Stomach (tissue), 8 donors: ENCODE measurements at regions not wholly inside any gene's neighbourhood (a gene's known extent, or its start where the extent isn't known, plus 50 kb on each side); places are given as distances from the start of the nearest gene placed in this dataset.

Experiments used
- DNase-seq, 2 donors: peaks; one replicate each; pipeline versions ENCODE4 v3.0.0 to v3.0.0-alpha.2; 2013 to 2019
- H3K27ac ChIP-seq, 5 donors: fragments of 200-600 bp in 4 of 5; sonication (generic) in 4 of 5; one replicate each; pipeline ENCODE4 v1.5.1; 2013 to 2019; ENCODE audit warnings: mild to moderate bottlenecking in 1 of 5, moderate library complexity in 1 of 5
- H3K27me3 ChIP-seq, 3 donors: fragments of 200-600 bp; sonication (generic); one replicate each; pipeline ENCODE4 v1.5.1; 2017 to 2019; ENCODE audit warnings: mixed run types in 1 of 3
- H3K36me3 ChIP-seq, 4 donors: fragments of 200-600 bp; sonication (generic); 1 replicate in 3 of 4; 2 replicates in 1 of 4; pipeline ENCODE4 v1.5.1; 2016 to 2019
- H3K4me1 ChIP-seq, 4 donors: fragments of 200-600 bp; sonication (generic); one replicate each; pipeline ENCODE4 v1.5.1; 2016 to 2019
- H3K4me3 ChIP-seq, 4 donors: fragments of 200-600 bp; sonication (generic) in 3 of 4; one replicate each; pipeline ENCODE4 v1.5.1; 2016 to 2019; ENCODE audit warnings: mild to moderate bottlenecking in 1 of 4
- H3K9me3 ChIP-seq, 4 donors: fragments of 200-600 bp; sonication (generic); one replicate each; pipeline ENCODE4 v1.5.1; 2016 to 2019
- EP300 ChIP-seq: sonication (generic); formaldehyde crosslinking; IDR thresholded peaks from one replicate; pipeline ENCODE4 v1.6.1; 2017; ENCODE audit warnings: antibody characterized with exemption
- POLR2A ChIP-seq, 4 donors: fragments of 450-650 bp; IDR thresholded peaks; one replicate each; pipeline ENCODE4 v1.6.1; 2016; ENCODE audit warnings: antibody characterized with exemption in 4 of 4, control low read depth in 2 of 4, mild to moderate bottlenecking in 1 of 4, moderate library complexity in 1 of 4
- POLR2AphosphoS5 ChIP-seq, 3 donors: sonication (generic); formaldehyde crosslinking; IDR thresholded peaks; one replicate each; pipeline ENCODE4 v1.6.1; 2016; ENCODE audit warnings: antibody characterized with exemption in 3 of 3
- WGBS, 5 donors: extraction: QIAGEN DNeasy Blood & Tissue Kit in 3 of 5; methylation state at CpG; one replicate each; pipeline versions ENCODE4 v1.1.5 to v1.1.7; 2013 to 2018; 5-methylcytosine and 5-hydroxymethylcytosine counted together
- intact Hi-C: fragments of 100-400 bp; cut with DNase I; formaldehyde crosslinking; loops from one replicate; pipeline ENCODE4 v1.15.1; 2023; ENCODE audit warnings: low total_unique reads
- TF ChIP-seq, protein P1 (sequence below), 7 experiments: fragments of 450-650 bp in 4 of 7; fragments of 200-600 bp in 3 of 7; sonication (generic) in 3 of 7; IDR thresholded peaks; one replicate each; pipeline ENCODE4 v1.5.1; 2016 to 2019; ENCODE audit warnings: antibody characterized with exemption in 7 of 7, control low read depth in 2 of 7, mild to moderate bottlenecking in 1 of 7
- donor health status: healthy with polysubstance abuse.
- donor health status: Bipolar disorder and iron deficiency.
- donor health status: healthy.

DNA sequence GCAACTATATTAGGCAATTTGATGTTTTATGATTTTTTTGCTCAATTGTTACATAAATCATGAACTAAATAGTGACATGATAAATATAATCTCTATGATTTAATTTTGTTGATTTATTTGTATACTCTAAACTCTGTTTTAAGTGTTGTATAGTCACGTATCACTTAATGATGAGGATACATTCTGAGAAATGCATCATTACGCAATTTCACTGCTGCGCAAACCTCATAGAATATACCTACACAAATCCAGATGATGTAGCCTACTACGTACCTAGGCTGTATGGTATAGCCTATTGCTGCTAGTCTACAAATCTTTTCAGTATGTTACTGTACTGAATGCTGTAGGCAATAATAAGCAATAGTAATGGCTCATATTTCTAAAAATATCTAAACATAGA is 1029.8 kb downstream of the SI start:
- no peak overlapping the region for H3K4me3 ChIP-seq
- DNase-seq: no peak
- TF ChIP-seq, protein P1, sequence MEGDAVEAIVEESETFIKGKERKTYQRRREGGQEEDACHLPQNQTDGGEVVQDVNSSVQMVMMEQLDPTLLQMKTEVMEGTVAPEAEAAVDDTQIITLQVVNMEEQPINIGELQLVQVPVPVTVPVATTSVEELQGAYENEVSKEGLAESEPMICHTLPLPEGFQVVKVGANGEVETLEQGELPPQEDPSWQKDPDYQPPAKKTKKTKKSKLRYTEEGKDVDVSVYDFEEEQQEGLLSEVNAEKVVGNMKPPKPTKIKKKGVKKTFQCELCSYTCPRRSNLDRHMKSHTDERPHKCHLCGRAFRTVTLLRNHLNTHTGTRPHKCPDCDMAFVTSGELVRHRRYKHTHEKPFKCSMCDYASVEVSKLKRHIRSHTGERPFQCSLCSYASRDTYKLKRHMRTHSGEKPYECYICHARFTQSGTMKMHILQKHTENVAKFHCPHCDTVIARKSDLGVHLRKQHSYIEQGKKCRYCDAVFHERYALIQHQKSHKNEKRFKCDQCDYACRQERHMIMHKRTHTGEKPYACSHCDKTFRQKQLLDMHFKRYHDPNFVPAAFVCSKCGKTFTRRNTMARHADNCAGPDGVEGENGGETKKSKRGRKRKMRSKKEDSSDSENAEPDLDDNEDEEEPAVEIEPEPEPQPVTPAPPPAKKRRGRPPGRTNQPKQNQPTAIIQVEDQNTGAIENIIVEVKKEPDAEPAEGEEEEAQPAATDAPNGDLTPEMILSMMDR (IDR thresholded peaks at IDR 0.05): no peak
- no peak for TF ChIP-seq EP300
- TF ChIP-seq POLR2A (IDR thresholded peaks at IDR 0.05): no peak
- no peak for TF ChIP-seq POLR2AphosphoS5 (IDR thresholded peaks at IDR 0.05)
- H3K27me3 ChIP-seq: no peaks in the 10 kb centered on the region
- intact Hi-C loops: no loop called here
- no peaks in the 10 kb centered on the region for H3K9me3 ChIP-seq
- H3K4me1 ChIP-seq: no peaks in the 10 kb centered on the region
- no peaks in the 10 kb centered on the region for H3K36me3 ChIP-seq
- 90 to 94% (median 92%) methylated on average over 4 of the region's 4 CpGs for WGBS, 5 donors
- no peak overlapping the region for H3K27ac ChIP-seq

DNA sequence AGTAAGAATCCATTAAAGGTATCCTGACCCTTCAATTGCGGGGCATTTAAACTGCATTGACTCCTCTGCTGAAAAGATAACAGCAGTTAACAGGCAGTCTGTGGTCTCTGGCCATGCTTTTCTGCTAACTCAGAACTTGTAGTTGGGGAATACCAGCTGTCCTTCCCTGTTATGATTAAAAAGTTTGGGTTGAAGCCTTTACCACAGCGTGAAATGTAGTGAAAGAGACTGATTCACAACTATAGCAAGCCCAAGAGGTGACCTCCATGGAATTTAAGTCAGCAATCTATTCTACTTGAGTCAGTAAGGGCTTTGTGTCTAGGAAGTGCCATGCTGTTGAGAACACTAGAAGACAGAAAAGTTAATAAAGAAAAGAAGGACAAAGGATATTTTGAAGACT is 1037.3 kb downstream of the SI start:
- intact Hi-C loops: no loop called here
- no peaks in the 10 kb centered on the region for H3K27me3 ChIP-seq
- no peak for DNase-seq
- H3K4me3 ChIP-seq: no peak overlapping the region
- H3K36me3 ChIP-seq: no peaks in the 10 kb centered on the region
- WGBS, 5 donors: 55 to 69% (median 66%) methylated on average over 2 of the region's 2 CpGs
- no peaks in the 10 kb centered on the region for H3K9me3 ChIP-seq
- H3K4me1 ChIP-seq: no peaks in the 10 kb centered on the region
- no peak overlapping the region for H3K27ac ChIP-seq
- no peak for TF ChIP-seq EP300
- TF ChIP-seq, protein P1 (IDR thresholded peaks at IDR 0.05): no peak
- TF ChIP-seq POLR2AphosphoS5 (IDR thresholded peaks at IDR 0.05): no peak
- TF ChIP-seq POLR2A (IDR thresholded peaks at IDR 0.05): no peak

DNA sequence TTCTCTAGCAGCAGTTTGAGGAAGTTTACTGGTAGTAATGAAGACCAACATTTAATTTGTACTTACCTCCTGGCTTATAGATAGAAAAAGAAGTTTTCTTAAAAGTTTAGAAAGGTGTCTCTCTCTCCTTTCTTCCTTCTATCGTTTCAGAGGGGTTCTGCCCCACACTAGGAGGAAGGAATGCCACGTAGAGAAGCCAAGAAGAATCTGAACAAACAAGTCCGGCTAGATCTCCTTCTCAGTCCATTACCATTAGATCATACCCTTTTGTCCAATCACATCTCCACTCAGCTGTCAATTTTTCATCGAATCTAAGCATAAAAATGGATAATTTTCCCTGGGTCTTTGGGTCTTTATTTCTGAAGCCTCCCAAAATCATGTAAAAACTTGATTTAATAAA is 1048.1 kb downstream of the SI start:
- H3K36me3 ChIP-seq: no peaks in the 10 kb centered on the region
- no peak overlapping the region for H3K27ac ChIP-seq
- H3K9me3 ChIP-seq: no peaks in the 10 kb centered on the region
- DNase-seq: no peak
- no peaks in the 10 kb centered on the region for H3K27me3 ChIP-seq
- no peak overlapping the region for H3K4me3 ChIP-seq
- intact Hi-C loops: no loop called here
- H3K4me1 ChIP-seq: no peaks in the 10 kb centered on the region
- WGBS, 5 donors: 58 to 70% (median 62%) methylated on average over 4 of the region's 4 CpGs
- TF ChIP-seq POLR2AphosphoS5 (IDR thresholded peaks at IDR 0.05): no peak
- TF ChIP-seq POLR2A (IDR thresholded peaks at IDR 0.05): no peak
- TF ChIP-seq, protein P1 (IDR thresholded peaks at IDR 0.05): no peak
- no peak for TF ChIP-seq EP300

DNA sequence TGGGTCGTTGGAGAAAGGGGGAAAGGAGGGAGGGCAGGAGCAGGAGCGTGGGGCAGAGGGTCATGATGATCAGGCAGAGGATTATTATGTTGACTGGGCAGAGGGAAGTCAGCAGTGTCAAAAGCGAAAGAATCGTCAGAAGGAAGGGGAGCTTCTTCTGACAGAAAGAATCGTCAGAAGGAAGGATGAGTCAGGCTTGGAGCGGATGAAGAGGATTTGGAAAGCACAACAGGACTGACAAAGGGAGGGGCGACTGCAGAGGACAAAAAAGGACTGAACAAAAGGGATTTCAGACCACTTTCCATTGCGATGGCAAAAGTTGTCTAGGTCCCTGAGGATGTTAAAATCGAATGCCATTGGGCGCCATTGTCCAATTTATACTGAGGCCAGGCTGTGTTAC is 1053.5 kb downstream of the SI start:
- WGBS, 5 donors: 71 to 87% (median 84%) methylated on average over 10 of the region's 10 CpGs
- Histone ChIP-seq H3K27ac (no peak overlapping the region), H3K4me3 (no peak overlapping the region), H3K27me3 (no peaks in the 10 kb centered on the region), H3K9me3 (no peaks in the 10 kb centered on the region), H3K36me3 (no peaks in the 10 kb centered on the region), H3K4me1 (no peaks in the 10 kb centered on the region)
- intact Hi-C loops: no loop called here
- TF ChIP-seq POLR2AphosphoS5 (IDR thresholded peaks at IDR 0.05): no peak
- TF ChIP-seq, protein P1 (IDR thresholded peaks at IDR 0.05): no peak
- no peak for TF ChIP-seq POLR2A (IDR thresholded peaks at IDR 0.05)
- TF ChIP-seq EP300: no peak
- DNase-seq: no peak
